Stomach (tissue), 4 donors: ENCODE measurements at regions not wholly inside any gene's neighbourhood (a gene's known extent, or its start where the extent isn't known, plus 50 kb on each side); places are given as distances from the start of the nearest gene placed in this dataset.

Source experiments
- EP300 ChIP-seq: sonication (generic); formaldehyde crosslinking; IDR thresholded peaks from one replicate; pipeline ENCODE4 v1.6.1; 2017; ENCODE audit warnings: antibody characterized with exemption
- POLR2A ChIP-seq, 4 donors: fragments of 450-650 bp; IDR thresholded peaks; one replicate each; pipeline ENCODE4 v1.6.1; 2016; ENCODE audit warnings: antibody characterized with exemption in 4 of 4, control low read depth in 2 of 4, mild to moderate bottlenecking in 1 of 4, moderate library complexity in 1 of 4
- POLR2AphosphoS5 ChIP-seq, 3 donors: sonication (generic); formaldehyde crosslinking; IDR thresholded peaks; one replicate each; pipeline ENCODE4 v1.6.1; 2016; ENCODE audit warnings: antibody characterized with exemption in 3 of 3
- TF ChIP-seq, protein P1 (sequence below), 7 experiments: fragments of 450-650 bp in 4 of 7; fragments of 200-600 bp in 3 of 7; sonication (generic) in 3 of 7; IDR thresholded peaks; one replicate each; pipeline ENCODE4 v1.5.1; 2016 to 2019; ENCODE audit warnings: antibody characterized with exemption in 7 of 7, control low read depth in 2 of 7, mild to moderate bottlenecking in 1 of 7

GRCh38 chr3:196134691-196135090, 52.8 kb upstream of the TFRC start:
- TF ChIP-seq POLR2AphosphoS5 (IDR thresholded peaks at IDR 0.05) (no peak), EP300 (no peak), POLR2A (IDR thresholded peaks at IDR 0.05) (no peak)
- TF ChIP-seq, protein P1, sequence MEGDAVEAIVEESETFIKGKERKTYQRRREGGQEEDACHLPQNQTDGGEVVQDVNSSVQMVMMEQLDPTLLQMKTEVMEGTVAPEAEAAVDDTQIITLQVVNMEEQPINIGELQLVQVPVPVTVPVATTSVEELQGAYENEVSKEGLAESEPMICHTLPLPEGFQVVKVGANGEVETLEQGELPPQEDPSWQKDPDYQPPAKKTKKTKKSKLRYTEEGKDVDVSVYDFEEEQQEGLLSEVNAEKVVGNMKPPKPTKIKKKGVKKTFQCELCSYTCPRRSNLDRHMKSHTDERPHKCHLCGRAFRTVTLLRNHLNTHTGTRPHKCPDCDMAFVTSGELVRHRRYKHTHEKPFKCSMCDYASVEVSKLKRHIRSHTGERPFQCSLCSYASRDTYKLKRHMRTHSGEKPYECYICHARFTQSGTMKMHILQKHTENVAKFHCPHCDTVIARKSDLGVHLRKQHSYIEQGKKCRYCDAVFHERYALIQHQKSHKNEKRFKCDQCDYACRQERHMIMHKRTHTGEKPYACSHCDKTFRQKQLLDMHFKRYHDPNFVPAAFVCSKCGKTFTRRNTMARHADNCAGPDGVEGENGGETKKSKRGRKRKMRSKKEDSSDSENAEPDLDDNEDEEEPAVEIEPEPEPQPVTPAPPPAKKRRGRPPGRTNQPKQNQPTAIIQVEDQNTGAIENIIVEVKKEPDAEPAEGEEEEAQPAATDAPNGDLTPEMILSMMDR (IDR thresholded peaks at IDR 0.05) = no peak
